ENCODE measurements at regions not wholly inside any gene's neighbourhood (a gene's known extent, or its start where the extent isn't known, plus 50 kb on each side); places are given as distances from the start of the nearest gene placed in this dataset.

DNA sequence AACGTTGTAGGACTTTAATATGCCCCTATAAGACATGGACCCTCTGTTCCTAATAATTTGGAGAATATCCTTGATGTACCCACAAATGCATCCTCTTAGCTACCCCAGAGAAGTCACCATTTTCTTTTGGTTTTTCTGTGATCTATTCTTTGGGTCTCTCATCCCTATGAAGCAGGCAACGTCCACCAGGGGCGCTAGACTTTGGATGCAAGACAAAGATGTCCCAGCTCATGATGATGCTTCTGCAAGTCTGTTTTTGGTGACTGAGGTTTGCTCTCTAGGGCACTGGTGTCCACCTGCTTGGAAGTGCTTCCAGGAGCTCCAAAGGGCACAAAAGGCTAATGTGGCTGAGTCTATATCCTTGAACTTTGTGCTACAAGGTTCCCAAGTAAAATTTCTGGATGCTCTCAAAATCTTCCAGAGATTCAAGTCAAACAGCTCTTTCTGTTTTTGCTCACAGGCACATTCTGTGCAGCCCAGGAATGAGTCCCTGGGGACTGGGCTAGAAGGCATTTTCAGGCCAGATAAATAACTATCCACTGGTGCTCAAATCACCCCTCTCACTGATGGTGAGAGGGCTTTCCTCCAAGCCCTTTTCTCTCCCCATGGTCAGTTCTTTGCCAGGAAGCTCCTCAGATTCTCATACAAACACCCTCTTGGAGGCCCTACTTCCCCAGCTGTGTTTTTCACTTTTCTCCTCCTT lies 166.4 kb downstream of the C7orf25 start:
- TF ChIP-seq CEBPZ (IDR thresholded peaks at IDR 0.05; ENCODE audit: borderline replicate concordance, low read depth, low read length) (no peak), DNMT1 (IDR thresholded peaks at IDR 0.05) (no peak), CTCF (IDR thresholded peaks at IDR 0.05 in 2 of 3, conservative IDR thresholded peaks at IDR 0.05 in 1 of 3; ENCODE audit: insufficient read depth in 2 of 3, low read depth in 1 of 3, low read length in 3 of 3) (peak; percentile 40 to 71 (median 57)), MYC (IDR thresholded peaks at IDR 0.05; ENCODE audit: low read depth, low read length) (no peak), MYC (CRISPR knock-in tag; IDR thresholded peaks at IDR 0.05; ENCODE audit: borderline replicate concordance, low read depth) (no peak), YBX1 (IDR thresholded peaks at IDR 0.05) (no peak), ZFPM2 (CRISPR knock-in tag; IDR thresholded peaks at IDR 0.05) (no peak)
- TF ChIP-seq, protein P1, sequence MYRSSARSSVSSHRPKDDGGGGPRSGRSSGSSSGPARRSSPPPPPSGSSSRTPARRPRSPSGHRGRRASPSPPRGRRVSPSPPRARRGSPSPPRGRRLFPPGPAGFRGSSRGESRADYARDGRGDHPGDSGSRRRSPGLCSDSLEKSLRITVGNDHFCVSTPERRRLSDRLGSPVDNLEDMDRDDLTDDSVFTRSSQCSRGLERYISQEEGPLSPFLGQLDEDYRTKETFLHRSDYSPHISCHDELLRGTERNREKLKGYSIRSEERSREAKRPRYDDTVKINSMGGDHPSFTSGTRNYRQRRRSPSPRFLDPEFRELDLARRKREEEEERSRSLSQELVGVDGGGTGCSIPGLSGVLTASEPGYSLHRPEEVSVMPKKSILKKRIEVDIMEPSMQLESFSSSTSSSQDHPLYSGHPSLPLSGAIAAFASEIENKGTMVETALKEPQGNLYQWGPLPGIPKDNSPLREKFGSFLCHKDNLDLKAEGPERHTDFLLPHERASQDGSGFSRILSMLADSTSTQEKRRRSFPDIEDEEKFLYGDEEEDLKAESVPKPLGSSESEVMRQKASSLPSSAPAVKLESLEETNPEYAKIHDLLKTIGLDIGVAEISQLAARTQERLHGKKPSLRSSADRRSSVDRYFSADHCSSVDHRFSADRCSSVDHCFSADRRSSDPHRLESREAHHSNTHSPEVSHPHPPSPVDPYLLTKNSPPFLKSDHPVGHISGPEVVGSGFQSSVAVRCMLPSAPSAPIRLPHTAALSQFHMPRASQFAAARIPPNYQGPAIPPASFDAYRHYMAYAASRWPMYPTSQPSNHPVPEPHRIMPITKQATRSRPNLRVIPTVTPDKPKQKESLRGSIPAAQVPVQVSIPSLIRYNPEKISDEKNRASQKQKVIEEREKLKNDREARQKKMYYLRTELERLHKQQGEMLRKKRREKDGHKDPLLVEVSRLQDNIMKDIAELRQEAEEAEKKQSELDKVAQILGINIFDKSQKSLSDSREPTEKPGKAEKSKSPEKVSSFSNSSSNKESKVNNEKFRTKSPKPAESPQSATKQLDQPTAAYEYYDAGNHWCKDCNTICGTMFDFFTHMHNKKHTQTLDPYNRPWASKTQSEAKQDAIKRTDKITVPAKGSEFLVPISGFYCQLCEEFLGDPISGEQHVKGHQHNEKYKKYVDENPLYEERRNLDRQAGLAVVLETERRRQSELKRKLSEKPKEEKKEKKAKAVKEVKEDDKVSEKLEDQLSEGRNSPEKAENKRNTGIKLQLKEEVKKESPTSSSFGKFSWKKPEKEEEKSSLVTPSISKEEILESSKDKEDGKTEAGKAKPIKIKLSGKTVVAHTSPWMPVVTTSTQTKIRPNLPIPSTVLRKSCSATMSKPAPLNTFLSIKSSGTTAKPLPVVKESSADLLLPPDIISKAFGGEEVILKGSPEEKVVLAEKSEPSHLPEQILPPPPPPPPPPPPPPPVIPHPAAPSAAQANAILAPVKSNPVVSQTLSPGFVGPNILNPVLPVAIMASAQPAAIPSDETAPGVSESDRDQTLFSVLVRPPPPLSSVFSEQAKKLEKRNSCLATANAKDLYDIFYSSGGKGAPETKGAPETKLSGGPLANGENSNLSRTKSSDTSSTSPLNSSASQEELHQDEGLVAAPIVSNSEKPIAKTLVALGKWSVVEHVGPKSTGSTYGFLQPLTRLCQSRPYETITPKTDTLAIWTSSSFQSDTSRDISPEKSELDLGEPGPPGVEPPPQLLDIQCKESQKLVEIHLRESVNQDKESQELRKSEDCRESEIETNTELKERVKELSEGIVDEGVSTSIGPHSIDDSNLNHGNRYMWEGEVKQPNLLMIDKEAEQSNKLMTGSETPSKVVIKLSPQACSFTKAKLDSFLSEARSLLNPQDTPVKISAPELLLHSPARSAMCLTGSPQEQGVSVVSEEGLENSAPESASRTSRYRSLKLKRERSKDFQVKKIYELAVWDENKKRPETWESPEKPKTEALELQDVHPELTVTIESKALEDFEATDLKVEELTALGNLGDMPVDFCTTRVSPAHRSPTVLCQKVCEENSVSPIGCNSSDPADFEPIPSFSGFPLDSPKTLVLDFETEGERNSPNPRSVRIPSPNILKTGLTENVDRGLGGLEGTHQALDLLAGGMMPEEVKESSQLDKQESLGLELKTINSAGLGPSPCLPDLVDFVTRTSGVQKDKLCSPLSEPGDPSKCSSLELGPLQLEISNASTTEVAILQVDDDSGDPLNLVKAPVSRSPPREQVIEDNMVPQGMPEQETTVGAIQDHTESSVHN (IDR thresholded peaks at IDR 0.05; ENCODE audit: borderline replicate concordance in 1 of 2, low read depth in 1 of 2): no peak

All from K562 (cell line).